H9 (cell line): ENCODE measurements at regions not wholly inside any gene's neighbourhood (a gene's known extent, or its start where the extent isn't known, plus 50 kb on each side); places are given as distances from the start of the nearest gene placed in this dataset.

Experiments used
- DNase-seq: peaks from one replicate; pipeline ENCODE4 v3.0.0-alpha.2; 2017
- H2AFZ ChIP-seq: one replicate; pipeline ENCODE4 v1.6.1; 2013; ENCODE audit warnings: mild to moderate bottlenecking, low read length, control low read depth, moderate library complexity
- H2AK5ac ChIP-seq: 2 replicates; pipeline ENCODE4 v1.6.1; 2013; ENCODE audit warnings: low read length, control low read depth, mixed read lengths; ENCODE audit not compliant: insufficient read length
- H2BK120ac ChIP-seq: one replicate; pipeline ENCODE4 v1.6.1; 2013; ENCODE audit warnings: low read depth, mild to moderate bottlenecking, low read length, control low read depth, inconsistent platforms; ENCODE audit not compliant: poor library complexity, severe bottlenecking
- H2BK12ac ChIP-seq: 2 replicates; pipeline ENCODE4 v1.6.1; 2013; ENCODE audit warnings: low read length, control low read depth, mixed read lengths, low read depth; ENCODE audit not compliant: insufficient read length
- H2BK15ac ChIP-seq: 2 replicates; pipeline ENCODE4 v1.6.1; 2013; ENCODE audit warnings: low read depth, low read length, control low read depth
- H2BK20ac ChIP-seq: one replicate; pipeline ENCODE4 v1.6.1; 2013; ENCODE audit warnings: low read depth, mild to moderate bottlenecking, low read length, control low read depth, inconsistent platforms; ENCODE audit not compliant: poor library complexity, severe bottlenecking
- H2BK5ac ChIP-seq: 2 replicates; pipeline ENCODE4 v1.6.1; 2013; ENCODE audit warnings: low read length, control low read depth, mixed read lengths; ENCODE audit not compliant: insufficient read length
- H3K14ac ChIP-seq: 2 replicates; pipeline ENCODE4 v1.6.1; 2013; ENCODE audit warnings: low read length, control low read depth; ENCODE audit not compliant: insufficient read depth
- H3K18ac ChIP-seq: 2 replicates; pipeline ENCODE4 v1.6.1; 2013; ENCODE audit warnings: low read depth, mild to moderate bottlenecking, mixed read lengths, low read length, control low read depth; ENCODE audit not compliant: insufficient read length
- H3K23ac ChIP-seq: 2 replicates; pipeline ENCODE4 v1.6.1; 2013; ENCODE audit warnings: low read length, control low read depth, mixed read lengths, low read depth; ENCODE audit not compliant: insufficient read length
- H3K23me2 ChIP-seq: 2 replicates; pipeline ENCODE4 v1.6.1; 2013; ENCODE audit warnings: low read depth, mild to moderate bottlenecking, mixed read lengths, low read length, control low read depth; ENCODE audit not compliant: insufficient read length, poor library complexity, severe bottlenecking
- H3K27ac ChIP-seq: 2 replicates; pipeline ENCODE4 v1.5.1; 2013; ENCODE audit warnings: low read length, control low read depth, mixed read lengths, low read depth; ENCODE audit not compliant: insufficient read length
- H3K27me3 ChIP-seq: 2 replicates; pipeline ENCODE4 v1.6.1; 2013; ENCODE audit warnings: low read length, control low read depth, inconsistent platforms; ENCODE audit not compliant: insufficient read depth
- H3K4ac ChIP-seq: 2 replicates; pipeline ENCODE4 v1.6.1; 2013; ENCODE audit warnings: low read depth, mild to moderate bottlenecking, control low read depth, inconsistent platforms, low read length, moderate library complexity
- H3K4me1 ChIP-seq: 2 replicates; pipeline ENCODE4 v1.6.1; 2013; ENCODE audit warnings: low read length, control low read depth, inconsistent platforms; ENCODE audit not compliant: insufficient read depth
- H3K4me2 ChIP-seq: 2 replicates; pipeline ENCODE4 v1.6.1; 2013; ENCODE audit warnings: low read length, control low read depth, mixed read lengths; ENCODE audit not compliant: insufficient read length, insufficient read depth
- H3K56ac ChIP-seq: 2 replicates; pipeline ENCODE4 v1.6.1; 2013; ENCODE audit warnings: low read depth, mild to moderate bottlenecking, mixed read lengths, low read length, control low read depth; ENCODE audit not compliant: insufficient read length
- H3K79me1 ChIP-seq: 2 replicates; pipeline ENCODE4 v1.6.1; 2013; ENCODE audit warnings: low read depth, mild to moderate bottlenecking, moderate library complexity, low read length, control low read depth, inconsistent platforms; ENCODE audit not compliant: insufficient read depth, poor library complexity, severe bottlenecking
- H3K79me2 ChIP-seq: 2 replicates; pipeline ENCODE4 v1.6.1; 2013; ENCODE audit warnings: low read length, control low read depth, inconsistent platforms; ENCODE audit not compliant: insufficient read depth
- H3K9ac ChIP-seq: 2 replicates; pipeline ENCODE4 v1.6.1; 2013; ENCODE audit warnings: low read length, control low read depth, mixed read lengths; ENCODE audit not compliant: insufficient read length; ENCODE audit errors: extremely low read depth
- H3K9me3 ChIP-seq: one replicate; pipeline ENCODE4 v1.6.1; 2013; ENCODE audit warnings: low read depth, low read length, inconsistent platforms; ENCODE audit not compliant: control insufficient read depth
- H3T11ph ChIP-seq: one replicate; pipeline ENCODE4 v1.6.1; 2013; ENCODE audit warnings: mild to moderate bottlenecking, low read length, control low read depth, inconsistent platforms
- H4K20me1 ChIP-seq: one replicate; pipeline ENCODE4 v1.6.1; 2013; ENCODE audit not compliant: control insufficient read depth, insufficient read length, insufficient read depth
- H4K5ac ChIP-seq: 2 replicates; pipeline ENCODE4 v1.6.1; 2013; ENCODE audit warnings: low read depth, mild to moderate bottlenecking, mixed read lengths, low read length, control low read depth; ENCODE audit not compliant: insufficient read length
- H4K8ac ChIP-seq: replicated peaks from 2 replicates; pipeline ENCODE4 v1.6.1; 2013; ENCODE audit warnings: low read length, control low read depth, mixed read lengths, low read depth; ENCODE audit not compliant: insufficient read length
- H4K91ac ChIP-seq: 2 replicates; pipeline ENCODE4 v1.6.1; 2013; ENCODE audit warnings: low read depth, mild to moderate bottlenecking, moderate library complexity, mixed read lengths, low read length, control low read depth; ENCODE audit not compliant: insufficient read length
- H3K27ac Mint-ChIP-seq, 3 experiments: 2 replicates in 2 of 3; 3 replicates in 1 of 3; pipeline ENCODE4 v1.8.0; 2020 to 2021; ENCODE audit warnings: mixed read lengths in 3 of 3, mild to moderate bottlenecking in 1 of 3, moderate library complexity in 1 of 3
- H3K27me3 Mint-ChIP-seq: 2 replicates; pipeline ENCODE4 v1.8.0; 2021; ENCODE audit warnings: low read depth, mild to moderate bottlenecking, moderate library complexity, mixed read lengths
- H3K36me3 Mint-ChIP-seq, 3 experiments: 2 replicates in 2 of 3; 3 replicates in 1 of 3; pipeline ENCODE4 v1.8.0; 2020 to 2021; ENCODE audit warnings: low read depth in 3 of 3, mixed read lengths in 3 of 3; ENCODE audit not compliant: insufficient read depth in 1 of 3
- H3K4me1 Mint-ChIP-seq, 2 experiments: 2 replicates each; pipeline ENCODE4 v1.8.0; 2020; ENCODE audit warnings: mixed read lengths in 2 of 2
- H3K4me3 Mint-ChIP-seq, 2 experiments: 2 replicates in 1 of 2; 3 replicates in 1 of 2; pipeline ENCODE4 v1.8.0; 2020 to 2021; ENCODE audit warnings: mild to moderate bottlenecking in 2 of 2, mixed read lengths in 2 of 2, moderate library complexity in 1 of 2
- H3K9me3 Mint-ChIP-seq, 2 experiments: 2 replicates in 1 of 2; 3 replicates in 1 of 2; pipeline ENCODE4 v1.8.0; 2020; ENCODE audit warnings: mild to moderate bottlenecking in 2 of 2, mixed read lengths in 2 of 2, moderate library complexity in 1 of 2
- CTCF ChIP-seq: fragments of 200-600 bp; sonication (generic); conservative IDR thresholded peaks from 3 replicates; pipeline ENCODE4 v1.8.0; 2021; ENCODE audit warnings: antibody characterized with exemption, mild to moderate bottlenecking
- WGBS: extraction: QIAGEN DNeasy Blood & Tissue Kit; methylation state at CpG from one replicate; pipeline ENCODE4 v1.1.7; 2013; ENCODE audit warnings: missing lambda C conversion rate, low lambda C conversion rate, mixed read lengths; ENCODE audit not compliant: insufficient read length; ENCODE audit errors: extremely low coverage; 5-methylcytosine and 5-hydroxymethylcytosine counted together

GRCh38 chr7:121484089-121484763 lies 88.1 kb upstream of the FAM3C start:
- H4K91ac ChIP-seq: no peak overlapping the region
- H3K36me3 Mint-ChIP-seq: no peaks in the 10 kb centered on the region
- H3K14ac ChIP-seq: no peak overlapping the region
- H3K4me3 Mint-ChIP-seq: no peak overlapping the region
- no peaks in the 10 kb centered on the region for H4K20me1 ChIP-seq
- H3K18ac ChIP-seq: no peak overlapping the region
- H3K9me3 Mint-ChIP-seq: no peaks in the 10 kb centered on the region
- no peaks in the 10 kb centered on the region for H3K27me3 Mint-ChIP-seq
- no peaks in the 10 kb centered on the region for H3K79me1 ChIP-seq
- no peak overlapping the region for H4K5ac ChIP-seq
- H3K23me2 ChIP-seq: no peaks in the 10 kb centered on the region
- no peak overlapping the region for H3K9ac ChIP-seq
- H2BK5ac ChIP-seq: no peak overlapping the region
- no peaks in the 10 kb centered on the region for H3K27me3 ChIP-seq
- H3K23ac ChIP-seq: no peak overlapping the region
- H3K4ac ChIP-seq: no peak overlapping the region
- no peak overlapping the region for H3K27ac ChIP-seq
- H2AK5ac ChIP-seq: no peak overlapping the region
- no peak overlapping the region for H3T11ph ChIP-seq
- H3K79me2 ChIP-seq: no peaks in the 10 kb centered on the region
- no peak overlapping the region for H2BK12ac ChIP-seq
- peaks cover 3% of the 10 kb centered on the region; the same call in 1 of the 2 replicates for H3K4me1 ChIP-seq
- H2BK15ac ChIP-seq: no peak overlapping the region
- H3K4me1 Mint-ChIP-seq: peaks cover 36 to 44% of the 10 kb centered on the region in 2 experiments
- H3K56ac ChIP-seq: no peak overlapping the region
- 100% methylated on average over 1 of the region's 2 CpGs for WGBS
- no peak overlapping the region for H4K8ac ChIP-seq
- no peak overlapping the region for H3K4me2 ChIP-seq
- no peak overlapping the region for H2BK20ac ChIP-seq
- no peak for TF ChIP-seq CTCF
- DNase-seq: no peak
- H2BK120ac ChIP-seq: no peak overlapping the region
- no peaks in the 10 kb centered on the region for H3K9me3 ChIP-seq
- no peak overlapping the region for H2AFZ ChIP-seq
- no peak overlapping the region; a peak in 1 of 7 replicates for H3K27ac Mint-ChIP-seq
